Body of pancreas (tissue), 4 donors: ENCODE measurements at regions not wholly inside any gene's neighbourhood (a gene's known extent, or its start where the extent isn't known, plus 50 kb on each side); places are given as distances from the start of the nearest gene placed in this dataset.
A peak's percentile ranks its signal among the peaks of the same experiment; 100 is the strongest.

Source experiments
- ATAC-seq: fragments of 150-250 bp; one replicate; pipeline ENCODE4 v1.9.1; 2016
- DNase-seq, 4 donors: peaks; one replicate each; pipeline ENCODE4 v3.0.0-alpha.2; 2019
- H3K27ac ChIP-seq, 4 donors: fragments of 200-600 bp; sonication (generic); 1 replicate in 3 of 4; 2 replicates in 1 of 4; pipeline versions ENCODE4 v1.5.1 to v1.6.1; 2016 to 2019; ENCODE audit warnings: mild to moderate bottlenecking in 1 of 4, mixed read lengths in 1 of 4, moderate library complexity in 1 of 4
- H3K27me3 ChIP-seq, 2 donors: fragments of 200-600 bp; sonication (generic); one replicate each; pipeline ENCODE4 v1.6.0; 2016; ENCODE audit warnings: mild to moderate bottlenecking in 1 of 2
- H3K36me3 ChIP-seq, 2 donors: fragments of 200-600 bp; sonication (generic); replicated peaks in 1 of 2; 2 replicates each; pipeline ENCODE4 v1.5.1; 2016; ENCODE audit warnings: low read depth in 2 of 2; ENCODE audit not compliant: insufficient read depth in 1 of 2
- H3K4me1 ChIP-seq: fragments of 200-600 bp; sonication (generic); one replicate; pipeline ENCODE4 v1.6.0; 2016
- H3K4me3 ChIP-seq, 2 donors: fragments of 200-600 bp; sonication (generic); 1 replicate in 1 of 2; 2 replicates in 1 of 2; pipeline ENCODE4 v1.5.1; 2016 to 2019
- H3K9me3 ChIP-seq, 3 donors: fragments of 200-600 bp; sonication (generic); 1 replicate in 2 of 3; 2 replicates in 1 of 3; pipeline ENCODE4 v1.5.1; 2016
- POLR2A ChIP-seq, 3 donors: fragments of 450-650 bp; IDR thresholded peaks; one replicate each; pipeline ENCODE4 v1.6.1; 2016; ENCODE audit warnings: antibody characterized with exemption in 3 of 3, mild to moderate bottlenecking in 2 of 3
- WGBS, 2 donors: methylation state at CpG; one replicate each; pipeline ENCODE4 v1.1.5; 2017; 5-methylcytosine and 5-hydroxymethylcytosine counted together
- intact Hi-C: fragments of 100-400 bp; cut with DNase I; formaldehyde crosslinking; loops from one replicate; pipeline ENCODE4 v1.15.1; 2023
- TF ChIP-seq, protein P1 (sequence below), 7 experiments: fragments of 450-650 bp in 4 of 7; fragments of 200-600 bp in 3 of 7; sonication (generic) in 3 of 7; IDR thresholded peaks; one replicate each; pipeline ENCODE4 v1.5.1; 2016 to 2019; ENCODE audit warnings: antibody characterized with exemption in 7 of 7

GRCh38 chr13:22275393-22275792, 604.5 kb downstream of the FGF9 start:
- no peaks in the 10 kb centered on the region for H3K4me1 ChIP-seq
- no peak overlapping the region for H3K4me3 ChIP-seq
- no peak overlapping the region for H3K27ac ChIP-seq
- no peak for TF ChIP-seq POLR2A (IDR thresholded peaks at IDR 0.05)
- TF ChIP-seq, protein P1, sequence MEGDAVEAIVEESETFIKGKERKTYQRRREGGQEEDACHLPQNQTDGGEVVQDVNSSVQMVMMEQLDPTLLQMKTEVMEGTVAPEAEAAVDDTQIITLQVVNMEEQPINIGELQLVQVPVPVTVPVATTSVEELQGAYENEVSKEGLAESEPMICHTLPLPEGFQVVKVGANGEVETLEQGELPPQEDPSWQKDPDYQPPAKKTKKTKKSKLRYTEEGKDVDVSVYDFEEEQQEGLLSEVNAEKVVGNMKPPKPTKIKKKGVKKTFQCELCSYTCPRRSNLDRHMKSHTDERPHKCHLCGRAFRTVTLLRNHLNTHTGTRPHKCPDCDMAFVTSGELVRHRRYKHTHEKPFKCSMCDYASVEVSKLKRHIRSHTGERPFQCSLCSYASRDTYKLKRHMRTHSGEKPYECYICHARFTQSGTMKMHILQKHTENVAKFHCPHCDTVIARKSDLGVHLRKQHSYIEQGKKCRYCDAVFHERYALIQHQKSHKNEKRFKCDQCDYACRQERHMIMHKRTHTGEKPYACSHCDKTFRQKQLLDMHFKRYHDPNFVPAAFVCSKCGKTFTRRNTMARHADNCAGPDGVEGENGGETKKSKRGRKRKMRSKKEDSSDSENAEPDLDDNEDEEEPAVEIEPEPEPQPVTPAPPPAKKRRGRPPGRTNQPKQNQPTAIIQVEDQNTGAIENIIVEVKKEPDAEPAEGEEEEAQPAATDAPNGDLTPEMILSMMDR (IDR thresholded peaks at IDR 0.05), result no peak
- intact Hi-C loops, result no loop called here
- ATAC-seq (no peak), DNase-seq (no peak)
- H3K27me3 ChIP-seq, result no peaks in the 10 kb centered on the region
- 81 to 88% methylated on average over 3 of the region's 3 CpGs for WGBS, 2 donors
- no peaks in the 10 kb centered on the region for H3K36me3 ChIP-seq
- no peaks in the 10 kb centered on the region for H3K9me3 ChIP-seq

- WGBS, 2 donors, result 59 to 67% methylated on average over 5 of the region's 5 CpGs
- no peaks in the 10 kb centered on the region for H3K4me1 ChIP-seq
- DNase-seq, result no peak
- no peaks in the 10 kb centered on the region for H3K9me3 ChIP-seq
- H3K27ac ChIP-seq, result no peak overlapping the region
- no peaks in the 10 kb centered on the region for H3K27me3 ChIP-seq
- H3K36me3 ChIP-seq, result no peaks in the 10 kb centered on the region
- TF ChIP-seq, protein P1 (IDR thresholded peaks at IDR 0.05), result no peak
- no peak for TF ChIP-seq POLR2A (IDR thresholded peaks at IDR 0.05)
- intact Hi-C loops, result no loop called here
- no peak for ATAC-seq
- no peak overlapping the region for H3K4me3 ChIP-seq
These were observed 605.7 kb downstream of the FGF9 start for GRCh38 chr13:22276616-22277015.

DNA sequence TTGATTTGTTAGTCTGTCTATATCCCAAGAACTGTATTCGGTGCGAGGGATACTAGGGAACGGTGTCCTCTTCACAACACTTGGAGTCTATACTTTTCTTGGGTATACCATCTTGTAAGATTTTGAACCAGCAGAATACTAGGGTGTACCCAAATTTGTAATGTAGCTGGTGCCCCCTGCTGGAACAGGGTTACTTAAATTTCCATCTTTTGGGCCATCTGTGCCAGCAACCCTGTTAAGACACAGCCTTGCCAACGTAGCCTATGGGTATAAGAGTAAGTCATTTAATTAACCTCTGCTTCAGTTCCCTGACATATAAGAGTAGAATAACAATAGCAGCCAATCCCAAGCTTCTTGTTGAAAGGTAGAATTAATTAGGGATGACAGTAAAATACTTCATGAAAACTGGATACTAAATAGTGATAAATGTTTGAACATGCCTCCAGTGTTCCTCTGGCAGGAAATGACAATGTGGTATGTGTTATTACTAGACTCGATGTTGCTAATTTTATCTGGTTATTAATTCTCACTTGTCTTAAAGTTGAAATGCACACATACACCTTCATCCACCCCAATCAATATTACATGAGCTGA, 607.6 kb downstream of the FGF9 start:
- Histone ChIP-seq H3K4me1 (no peaks in the 10 kb centered on the region), H3K27ac (no peak overlapping the region), H3K27me3 (no peaks in the 10 kb centered on the region), H3K4me3 (no peak overlapping the region), H3K9me3 (no peaks in the 10 kb centered on the region), H3K36me3 (no peaks in the 10 kb centered on the region)
- DNase-seq (peak; percentile 65 to 80 (median 76)), ATAC-seq (peak; percentile 45)
- TF ChIP-seq POLR2A (IDR thresholded peaks at IDR 0.05), result no peak
- TF ChIP-seq, protein P1 (IDR thresholded peaks at IDR 0.05), result peak in 6 of 7 experiments; percentile 39 to 68 (median 61)
- WGBS, 2 donors, result 25 to 36% methylated on average over 5 of the region's 5 CpGs
- intact Hi-C loops, result no loop called here

DNA sequence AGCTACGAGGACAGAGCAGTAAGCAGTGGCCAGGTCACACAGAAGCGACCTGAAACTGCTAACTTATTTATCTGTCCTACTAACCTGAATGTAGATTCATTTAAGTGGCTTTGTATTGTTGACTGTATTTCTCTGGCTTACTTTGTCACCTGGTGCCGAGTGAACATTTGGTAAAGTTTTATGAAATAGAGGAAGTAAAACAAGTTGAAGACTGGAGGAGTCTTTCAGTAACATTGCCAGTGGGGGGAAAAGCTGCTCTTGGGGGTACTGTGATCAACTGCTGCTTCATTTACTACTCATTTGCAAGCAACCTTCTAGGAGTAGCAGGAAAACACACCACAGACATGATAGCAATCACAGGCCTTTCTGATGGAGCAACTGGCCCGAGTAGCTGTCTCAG, 615.0 kb downstream of the FGF9 start:
- H3K9me3 ChIP-seq, result no peaks in the 10 kb centered on the region
- ATAC-seq (no peak), DNase-seq (no peak)
- H3K4me3 ChIP-seq, result no peak overlapping the region
- intact Hi-C loops, result no loop called here
- no peaks in the 10 kb centered on the region for H3K36me3 ChIP-seq
- H3K27ac ChIP-seq, result no peak overlapping the region
- no peaks in the 10 kb centered on the region for H3K4me1 ChIP-seq
- 74 to 86% methylated on average over 4 of the region's 4 CpGs for WGBS, 2 donors
- TF ChIP-seq POLR2A (IDR thresholded peaks at IDR 0.05), result no peak
- TF ChIP-seq, protein P1 (IDR thresholded peaks at IDR 0.05), result no peak
- H3K27me3 ChIP-seq, result no peaks in the 10 kb centered on the region

- no peak overlapping the region for H3K27ac ChIP-seq
- ATAC-seq (no peak), DNase-seq (no peak)
- WGBS, 2 donors, result 68 to 75% methylated on average over 4 of the region's 4 CpGs
- no peaks in the 10 kb centered on the region for H3K4me1 ChIP-seq
- H3K9me3 ChIP-seq, result no peaks in the 10 kb centered on the region
- H3K27me3 ChIP-seq, result no peaks in the 10 kb centered on the region
- H3K36me3 ChIP-seq, result no peaks in the 10 kb centered on the region
- TF ChIP-seq POLR2A (IDR thresholded peaks at IDR 0.05), result no peak
- H3K4me3 ChIP-seq, result no peak overlapping the region
- intact Hi-C loops, result no loop called here
These were observed 615.5 kb downstream of the FGF9 start for GRCh38 chr13:22286338-22286737.
